H7 (cell line): ENCODE measurements at regions not wholly inside any gene's neighbourhood (a gene's known extent, or its start where the extent isn't known, plus 50 kb on each side); places are given as distances from the start of the nearest gene placed in this dataset.

Source experiments
- DNase-seq: peaks from one replicate; pipeline ENCODE4 v3.0.0; 2012
- H3K27me3 ChIP-seq: 2 replicates; pipeline ENCODE4 v1.6.0; 2011; ENCODE audit warnings: mild to moderate bottlenecking, low read length; ENCODE audit not compliant: control insufficient read depth, insufficient read depth
- H3K36me3 ChIP-seq: replicated peaks from 2 replicates; pipeline ENCODE4 v1.5.1; 2011; ENCODE audit warnings: low read length; ENCODE audit not compliant: control insufficient read depth, insufficient read depth
- H3K4me3 ChIP-seq: 2 replicates; pipeline ENCODE4 v1.5.1; 2011; ENCODE audit warnings: low read depth, mild to moderate bottlenecking, control low read depth, low read length, moderate library complexity; ENCODE audit not compliant: insufficient read depth

GRCh38 chr2:180364719-180365118 lies 357.6 kb upstream of the CWC22 start:
- no peak for DNase-seq
- H3K36me3 ChIP-seq, result no peaks in the 10 kb centered on the region
- no peaks in the 10 kb centered on the region for H3K27me3 ChIP-seq
- H3K4me3 ChIP-seq, result no peak overlapping the region

GRCh38 chr2:180360283-180360618 lies 353.2 kb upstream of the CWC22 start:
- Histone ChIP-seq H3K4me3 (no peak overlapping the region), H3K27me3 (no peaks in the 10 kb centered on the region), H3K36me3 (no peaks in the 10 kb centered on the region)
- no peak for DNase-seq

GRCh38 chr2:180359522-180360282 lies 352.6 kb upstream of the CWC22 start:
- H3K4me3 ChIP-seq, result no peak overlapping the region
- no peak for DNase-seq
- no peaks in the 10 kb centered on the region for H3K36me3 ChIP-seq
- H3K27me3 ChIP-seq, result no peaks in the 10 kb centered on the region

GRCh38 chr2:180358458-180358857 lies 351.4 kb upstream of the CWC22 start:
- no peak for DNase-seq
- no peak overlapping the region for H3K4me3 ChIP-seq
- H3K27me3 ChIP-seq, result no peaks in the 10 kb centered on the region
- no peaks in the 10 kb centered on the region for H3K36me3 ChIP-seq

- Histone ChIP-seq H3K4me3 (no peak overlapping the region), H3K36me3 (no peaks in the 10 kb centered on the region), H3K27me3 (no peaks in the 10 kb centered on the region)
- DNase-seq, result no peak
Observed at GRCh38 chr2:180356676-180357075, 349.6 kb upstream of the CWC22 start.

GRCh38 chr2:180352620-180353019 lies 345.5 kb upstream of the CWC22 start:
- Histone ChIP-seq H3K27me3 (no peaks in the 10 kb centered on the region), H3K36me3 (no peaks in the 10 kb centered on the region), H3K4me3 (no peak overlapping the region)
- no peak for DNase-seq

- Histone ChIP-seq H3K27me3 (no peaks in the 10 kb centered on the region), H3K4me3 (no peak overlapping the region), H3K36me3 (no peaks in the 10 kb centered on the region)
- DNase-seq, result no peak
Observed at GRCh38 chr2:180349809-180350208, 342.7 kb upstream of the CWC22 start.

- Histone ChIP-seq H3K36me3 (no peaks in the 10 kb centered on the region), H3K27me3 (no peaks in the 10 kb centered on the region), H3K4me3 (no peak overlapping the region)
- DNase-seq, result no peak
Observed at GRCh38 chr2:180343528-180344345, 336.6 kb upstream of the CWC22 start.

- Histone ChIP-seq H3K4me3 (no peak overlapping the region), H3K27me3 (no peaks in the 10 kb centered on the region), H3K36me3 (no peaks in the 10 kb centered on the region)
- no peak for DNase-seq
Observed at GRCh38 chr2:180337136-180337535, 330.0 kb upstream of the CWC22 start.

- Histone ChIP-seq H3K27me3 (no peaks in the 10 kb centered on the region), H3K4me3 (no peak overlapping the region), H3K36me3 (no peaks in the 10 kb centered on the region)
- DNase-seq, result no peak
Observed at GRCh38 chr2:180336550-180336949, 329.5 kb upstream of the CWC22 start.

GRCh38 chr2:180334514-180334913 lies 327.4 kb upstream of the CWC22 start:
- Histone ChIP-seq H3K27me3 (no peaks in the 10 kb centered on the region), H3K36me3 (no peaks in the 10 kb centered on the region), H3K4me3 (no peak overlapping the region)
- no peak for DNase-seq

GRCh38 chr2:180328795-180329422 lies 321.8 kb upstream of the CWC22 start:
- no peaks in the 10 kb centered on the region for H3K27me3 ChIP-seq
- no peak for DNase-seq
- no peaks in the 10 kb centered on the region for H3K36me3 ChIP-seq
- H3K4me3 ChIP-seq, result no peak overlapping the region

- DNase-seq, result no peak
Observed at GRCh38 chr2:180327185-180327584, 320.1 kb upstream of the CWC22 start.

GRCh38 chr2:180325416-180326120 lies 318.5 kb upstream of the CWC22 start:
- DNase-seq, result no peak
- H3K36me3 ChIP-seq, result no peaks in the 10 kb centered on the region
- no peaks in the 10 kb centered on the region for H3K27me3 ChIP-seq
- no peak overlapping the region for H3K4me3 ChIP-seq

More at GRCh38 chr2:180327185-180327584, 320.1 kb upstream of the CWC22 start:
- H3K27me3 ChIP-seq, result no peaks in the 10 kb centered on the region
- H3K4me3 ChIP-seq, result no peak overlapping the region
- H3K36me3 ChIP-seq, result no peaks in the 10 kb centered on the region
